WTC11 (cell line): ENCODE measurements at regions not wholly inside any gene's neighbourhood (a gene's known extent, or its start where the extent isn't known, plus 50 kb on each side); places are given as distances from the start of the nearest gene placed in this dataset.

Experiments used
- ATAC-seq: fragments of 200-7000 bp; cut with Tn5 transposase; 2 replicates; pipeline ENCODE4 v1.10.0; 2021; ENCODE audit warnings: mild to moderate bottlenecking, moderate library complexity
- CTCF ChIA-PET: fragments of 300-600 bp; sonication (Branson Sonifier 250); formaldehyde crosslinking; loops from one replicate; lab custom pipeline; 2021; ENCODE audit warnings: antibody characterized with exemption; lab: Charles Lee
- POLR2A ChIA-PET: fragments of 350-600 bp; sonication (Branson Sonifier 250); formaldehyde crosslinking; loops from one replicate; lab custom pipeline; 2021; ENCODE audit warnings: antibody characterized with exemption; lab: Charles Lee
- DNase-seq: peaks from one replicate; pipeline ENCODE4 v3.0.0; 2021; ENCODE audit warnings: low spot score
- H3K27ac Mint-ChIP-seq: 2 replicates; pipeline ENCODE4 v1.8.0; 2021; ENCODE audit warnings: mixed read lengths
- H3K27me3 Mint-ChIP-seq: 2 replicates; pipeline ENCODE4 v1.8.0; 2021; ENCODE audit warnings: low read depth, mild to moderate bottlenecking, moderate library complexity, mixed read lengths
- H3K36me3 Mint-ChIP-seq: 2 replicates; pipeline ENCODE4 v1.8.0; 2021; ENCODE audit warnings: mixed read lengths
- H3K4me1 Mint-ChIP-seq: 2 replicates; pipeline ENCODE4 v1.8.0; 2022; ENCODE audit warnings: mixed read lengths
- H3K4me3 Mint-ChIP-seq: 2 replicates; pipeline ENCODE4 v1.8.0; 2021; ENCODE audit warnings: mild to moderate bottlenecking, moderate library complexity, mixed read lengths
- H3K9me3 Mint-ChIP-seq: 2 replicates; pipeline ENCODE4 v1.8.0; 2021; ENCODE audit warnings: mixed read lengths
- AR ChIP-seq: fragments of 250-450 bp; sonication (Bioruptor Pico); IDR thresholded peaks from 2 replicates; pipeline ENCODE4 v1.9.0; 2021; ENCODE audit warnings: mild to moderate bottlenecking
- ATF1 ChIP-seq: sonication (generic); formaldehyde crosslinking; IDR thresholded peaks from 2 replicates; pipeline ENCODE4 v1.8.1; 2023; ENCODE audit warnings: mild to moderate bottlenecking, moderate library complexity, missing genetic modification reagents
- E2F4 ChIP-seq: sonication (generic); formaldehyde crosslinking; IDR thresholded peaks from 2 replicates; pipeline ENCODE4 v1.8.1; 2022; ENCODE audit warnings: low read depth, mild to moderate bottlenecking, moderate library complexity, missing genetic modification reagents, borderline replicate concordance
- ERG ChIP-seq: fragments of 250-450 bp; sonication (Bioruptor Pico); IDR thresholded peaks from 2 replicates; pipeline ENCODE4 v1.8.0; 2021; ENCODE audit warnings: mild to moderate bottlenecking
- FOXP4 ChIP-seq: sonication (generic); formaldehyde crosslinking; IDR thresholded peaks from 2 replicates; pipeline ENCODE4 v1.8.0; 2022; ENCODE audit warnings: mild to moderate bottlenecking, missing genetic modification reagents
- IRF2 ChIP-seq: sonication (generic); formaldehyde crosslinking; IDR thresholded peaks from 2 replicates; pipeline ENCODE4 v1.8.0; 2022; ENCODE audit warnings: low read depth, missing genetic modification reagents, borderline replicate concordance
- MAX ChIP-seq: sonication (generic); formaldehyde crosslinking; IDR thresholded peaks from 2 replicates; pipeline ENCODE4 v1.8.0; 2022; ENCODE audit warnings: mild to moderate bottlenecking, missing genetic modification reagents
- NFATC4 ChIP-seq: fragments of 250-450 bp; sonication (Bioruptor Pico); IDR thresholded peaks from 2 replicates; pipeline ENCODE4 v1.9.0; 2021; ENCODE audit warnings: mild to moderate bottlenecking
- NFE2L1 ChIP-seq: sonication (generic); formaldehyde crosslinking; IDR thresholded peaks from 2 replicates; pipeline ENCODE4 v1.8.1; 2023; ENCODE audit warnings: missing genetic modification reagents
- SMAD3 ChIP-seq: sonication (generic); formaldehyde crosslinking; IDR thresholded peaks from 2 replicates; pipeline ENCODE4 v1.8.0; 2022; ENCODE audit warnings: missing genetic modification reagents, mild to moderate bottlenecking, borderline replicate concordance
- TEAD1 ChIP-seq: sonication (generic); formaldehyde crosslinking; IDR thresholded peaks from 2 replicates; pipeline ENCODE4 v1.8.0; 2022; ENCODE audit warnings: mild to moderate bottlenecking, missing genetic modification reagents
- TP53 ChIP-seq: sonication (generic); formaldehyde crosslinking; IDR thresholded peaks from 2 replicates; pipeline ENCODE4 v1.8.1; 2023; ENCODE audit warnings: mild to moderate bottlenecking, missing genetic modification reagents
- USF2 ChIP-seq: sonication (generic); formaldehyde crosslinking; IDR thresholded peaks from 2 replicates; pipeline ENCODE4 v1.8.1; 2023; ENCODE audit warnings: mild to moderate bottlenecking, missing genetic modification reagents, moderate library complexity
- ZNF138 ChIP-seq: sonication (generic); formaldehyde crosslinking; conservative IDR thresholded peaks from 2 replicates; pipeline ENCODE4 v1.8.1; 2022; ENCODE audit warnings: mild to moderate bottlenecking, moderate library complexity, missing genetic modification reagents
- ZNF219 ChIP-seq: sonication (generic); formaldehyde crosslinking; IDR thresholded peaks from 2 replicates; pipeline ENCODE4 v1.8.0; 2023; ENCODE audit warnings: missing genetic modification reagents, mild to moderate bottlenecking, borderline replicate concordance
- ZNF281 ChIP-seq: sonication (generic); formaldehyde crosslinking; IDR thresholded peaks from 2 replicates; pipeline ENCODE4 v1.8.0; 2023; ENCODE audit warnings: mild to moderate bottlenecking, missing genetic modification reagents
- ZNF317 ChIP-seq: sonication (generic); formaldehyde crosslinking; IDR thresholded peaks from 2 replicates; pipeline ENCODE4 v1.8.1; 2023; ENCODE audit warnings: low read depth, mild to moderate bottlenecking, moderate library complexity, missing genetic modification reagents, borderline replicate concordance

- ChIA-PET POLR2A (no interaction called here), CTCF (no interaction called here)
- no peaks in the 10 kb centered on the region for H3K36me3 Mint-ChIP-seq
- peaks cover 14% of the 10 kb centered on the region for H3K9me3 Mint-ChIP-seq
- TF ChIP-seq NFE2L1 (no peak), ZNF317 (CRISPR knock-in tag) (no peak), ZNF219 (CRISPR knock-in tag) (no peak), E2F4 (CRISPR knock-in tag) (no peak), ZNF138 (CRISPR knock-in tag) (no peak)
- H3K27me3 Mint-ChIP-seq: no peaks in the 10 kb centered on the region; the same call in 1 of the 2 replicates
- no peak for ATAC-seq
- no peak for DNase-seq
- H3K4me1 Mint-ChIP-seq: no peaks in the 10 kb centered on the region
- no peak overlapping the region for H3K27ac Mint-ChIP-seq
- H3K4me3 Mint-ChIP-seq: no peak overlapping the region
These were observed 87.1 kb upstream of the MVB12B start for GRCh38 chr9:126239515-126239914.

GRCh38 chr9:126240835-126241234 is 85.8 kb upstream of the MVB12B start:
- ATAC-seq (no peak), DNase-seq (no peak)
- Mint-ChIP-seq H3K4me1 (no peaks in the 10 kb centered on the region), H3K27me3 (peaks cover 2% of the 10 kb centered on the region; the same call in 1 of the 2 replicates), H3K9me3 (peaks cover 14% of the 10 kb centered on the region), H3K27ac (no peak overlapping the region), H3K4me3 (no peak overlapping the region), H3K36me3 (no peaks in the 10 kb centered on the region)
- ChIA-PET POLR2A (no interaction called here), CTCF (no interaction called here)
- TF ChIP-seq ZNF281 (CRISPR knock-in tag) (no peak), NFE2L1 (no peak), E2F4 (CRISPR knock-in tag) (no peak), ATF1 (no peak), ZNF138 (CRISPR knock-in tag) (no peak), IRF2 (CRISPR knock-in tag) (no peak), USF2 (CRISPR knock-in tag) (no peak), FOXP4 (CRISPR knock-in tag) (no peak), ERG (CRISPR knock-in tag) (no peak), TP53 (CRISPR knock-in tag) (no peak), NFATC4 (CRISPR knock-in tag) (no peak), TEAD1 (CRISPR knock-in tag) (no peak), ZNF219 (CRISPR knock-in tag) (no peak), SMAD3 (CRISPR knock-in tag) (no peak), MAX (CRISPR knock-in tag) (no peak), AR (CRISPR knock-in tag) (no peak)
